ENCODE measurements at regions not wholly inside any gene's neighbourhood (a gene's known extent, or its start where the extent isn't known, plus 50 kb on each side); places are given as distances from the start of the nearest gene placed in this dataset.

- Histone ChIP-seq H3K9ac (ENCODE audit: low read length) (no peak overlapping the region), H3K4me2 (ENCODE audit: low read depth, low read length, poor library complexity, severe bottlenecking) (no peak overlapping the region), H3K27ac (ENCODE audit: low read depth, low read length) (no peak overlapping the region), H3F3A (ENCODE audit: insufficient read depth) (no peaks in the 10 kb centered on the region), H2AFZ (ENCODE audit: low read depth, low read length, severe bottlenecking) (no peak overlapping the region), H3K36me3 (ENCODE audit: low read length) (no peaks in the 10 kb centered on the region), H3K9me3 (ENCODE audit: insufficient read depth, low read length) (no peaks in the 10 kb centered on the region), H3K27me3 (ENCODE audit: low read length) (no peaks in the 10 kb centered on the region), H3K79me2 (ENCODE audit: insufficient read depth, low read length) (no peaks in the 10 kb centered on the region), H3K9me2 (replicated peaks; ENCODE audit: insufficient read depth, low read length) (no peaks in the 10 kb centered on the region), H3K4me3 (ENCODE audit: insufficient read depth, low read length, poor library complexity, severe bottlenecking) (no peak overlapping the region), H4K20me1 (ENCODE audit: low read depth, low read length) (no peaks in the 10 kb centered on the region)
- TF ChIP-seq, protein P1, sequence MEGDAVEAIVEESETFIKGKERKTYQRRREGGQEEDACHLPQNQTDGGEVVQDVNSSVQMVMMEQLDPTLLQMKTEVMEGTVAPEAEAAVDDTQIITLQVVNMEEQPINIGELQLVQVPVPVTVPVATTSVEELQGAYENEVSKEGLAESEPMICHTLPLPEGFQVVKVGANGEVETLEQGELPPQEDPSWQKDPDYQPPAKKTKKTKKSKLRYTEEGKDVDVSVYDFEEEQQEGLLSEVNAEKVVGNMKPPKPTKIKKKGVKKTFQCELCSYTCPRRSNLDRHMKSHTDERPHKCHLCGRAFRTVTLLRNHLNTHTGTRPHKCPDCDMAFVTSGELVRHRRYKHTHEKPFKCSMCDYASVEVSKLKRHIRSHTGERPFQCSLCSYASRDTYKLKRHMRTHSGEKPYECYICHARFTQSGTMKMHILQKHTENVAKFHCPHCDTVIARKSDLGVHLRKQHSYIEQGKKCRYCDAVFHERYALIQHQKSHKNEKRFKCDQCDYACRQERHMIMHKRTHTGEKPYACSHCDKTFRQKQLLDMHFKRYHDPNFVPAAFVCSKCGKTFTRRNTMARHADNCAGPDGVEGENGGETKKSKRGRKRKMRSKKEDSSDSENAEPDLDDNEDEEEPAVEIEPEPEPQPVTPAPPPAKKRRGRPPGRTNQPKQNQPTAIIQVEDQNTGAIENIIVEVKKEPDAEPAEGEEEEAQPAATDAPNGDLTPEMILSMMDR (IDR thresholded peaks at IDR 0.05; ENCODE audit: insufficient read depth, low read length, poor library complexity, severe bottlenecking): no peak
- no peak for TF ChIP-seq EZH2phosphoT487 (conservative IDR thresholded peaks at IDR 0.05; ENCODE audit: low read length)
Observed at GRCh38 chr16:59470556-59470955, 736.4 kb upstream of the GOT2 start.

DNA sequence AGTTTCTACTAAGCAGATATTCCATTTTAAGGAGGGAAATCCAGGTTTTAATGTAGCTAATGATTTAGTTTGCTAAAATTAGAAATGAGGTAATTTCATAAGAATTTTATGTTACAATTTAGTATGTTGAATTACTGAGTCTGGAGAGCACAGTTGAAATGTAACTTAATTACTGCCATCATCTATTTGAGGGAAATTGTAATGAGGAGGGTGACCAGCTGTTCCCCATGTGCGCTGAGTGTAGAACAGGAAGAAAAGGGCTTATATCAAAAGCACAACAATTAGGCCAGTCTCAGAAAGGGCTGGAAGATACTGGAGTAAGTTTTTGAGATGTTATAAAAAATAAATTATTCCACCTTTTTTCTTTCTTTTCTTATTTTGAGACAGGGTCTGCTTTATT lies 735.1 kb upstream of the GOT2 start:
- TF ChIP-seq, protein P1 (IDR thresholded peaks at IDR 0.05; ENCODE audit: insufficient read depth, low read length, poor library complexity, severe bottlenecking): no peak
- TF ChIP-seq EZH2phosphoT487 (conservative IDR thresholded peaks at IDR 0.05; ENCODE audit: low read length): no peak
- Histone ChIP-seq H3K36me3 (ENCODE audit: low read length) (no peaks in the 10 kb centered on the region), H3K79me2 (ENCODE audit: insufficient read depth, low read length) (no peaks in the 10 kb centered on the region), H2AFZ (ENCODE audit: low read depth, low read length, severe bottlenecking) (no peak overlapping the region), H3K9ac (ENCODE audit: low read length) (no peak overlapping the region), H3K27ac (ENCODE audit: low read depth, low read length) (no peak overlapping the region), H4K20me1 (ENCODE audit: low read depth, low read length) (no peaks in the 10 kb centered on the region), H3K9me3 (ENCODE audit: insufficient read depth, low read length) (no peaks in the 10 kb centered on the region), H3F3A (ENCODE audit: insufficient read depth) (no peaks in the 10 kb centered on the region), H3K27me3 (ENCODE audit: low read length) (no peaks in the 10 kb centered on the region), H3K4me3 (ENCODE audit: insufficient read depth, low read length, poor library complexity, severe bottlenecking) (no peak overlapping the region), H3K9me2 (replicated peaks; ENCODE audit: insufficient read depth, low read length) (no peaks in the 10 kb centered on the region), H3K4me2 (ENCODE audit: low read depth, low read length, poor library complexity, severe bottlenecking) (no peak overlapping the region)

GRCh38 chr16:59463776-59464175 lies 729.7 kb upstream of the GOT2 start:
- Histone ChIP-seq H4K20me1 (ENCODE audit: low read depth, low read length) (no peaks in the 10 kb centered on the region), H3K79me2 (ENCODE audit: insufficient read depth, low read length) (no peaks in the 10 kb centered on the region), H2AFZ (ENCODE audit: low read depth, low read length, severe bottlenecking) (no peak overlapping the region), H3K9me3 (ENCODE audit: insufficient read depth, low read length) (no peaks in the 10 kb centered on the region), H3K27me3 (ENCODE audit: low read length) (no peaks in the 10 kb centered on the region), H3K27ac (ENCODE audit: low read depth, low read length) (no peak overlapping the region), H3K4me2 (ENCODE audit: low read depth, low read length, poor library complexity, severe bottlenecking) (no peak overlapping the region), H3K36me3 (ENCODE audit: low read length) (no peaks in the 10 kb centered on the region), H3K4me3 (ENCODE audit: insufficient read depth, low read length, poor library complexity, severe bottlenecking) (no peak overlapping the region), H3F3A (ENCODE audit: insufficient read depth) (no peaks in the 10 kb centered on the region), H3K9ac (ENCODE audit: low read length) (no peak overlapping the region), H3K9me2 (replicated peaks; ENCODE audit: insufficient read depth, low read length) (no peaks in the 10 kb centered on the region)
- TF ChIP-seq, protein P1 (IDR thresholded peaks at IDR 0.05; ENCODE audit: insufficient read depth, low read length, poor library complexity, severe bottlenecking): no peak
- no peak for TF ChIP-seq EZH2phosphoT487 (conservative IDR thresholded peaks at IDR 0.05; ENCODE audit: low read length)

Data from SU-DHL-6 (cell line).